ENCODE measurements at regions not wholly inside any gene's neighbourhood (a gene's known extent, or its start where the extent isn't known, plus 50 kb on each side); places are given as distances from the start of the nearest gene placed in this dataset.

DNA sequence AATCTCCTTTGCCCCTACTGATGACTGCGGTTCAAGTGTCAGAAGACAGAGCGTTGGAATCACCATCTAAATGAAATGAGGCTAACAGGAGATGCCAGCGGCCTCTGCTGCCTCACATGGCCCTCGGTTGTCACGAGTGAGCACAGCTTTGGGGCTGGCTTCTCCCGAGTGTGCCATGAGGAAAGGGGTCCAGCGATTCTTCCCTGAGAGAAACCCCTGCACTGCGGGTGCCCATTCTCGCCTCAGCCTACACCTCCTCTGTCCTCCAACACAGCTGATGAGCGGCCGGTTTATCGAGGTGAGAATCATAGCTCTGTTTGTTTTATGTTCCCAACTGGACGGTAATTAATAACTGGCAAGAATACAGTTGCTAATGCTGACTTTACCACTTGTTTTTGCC lies 144.7 kb upstream of the RPS6KA2 start:
- DNase-seq = no peak

DNA sequence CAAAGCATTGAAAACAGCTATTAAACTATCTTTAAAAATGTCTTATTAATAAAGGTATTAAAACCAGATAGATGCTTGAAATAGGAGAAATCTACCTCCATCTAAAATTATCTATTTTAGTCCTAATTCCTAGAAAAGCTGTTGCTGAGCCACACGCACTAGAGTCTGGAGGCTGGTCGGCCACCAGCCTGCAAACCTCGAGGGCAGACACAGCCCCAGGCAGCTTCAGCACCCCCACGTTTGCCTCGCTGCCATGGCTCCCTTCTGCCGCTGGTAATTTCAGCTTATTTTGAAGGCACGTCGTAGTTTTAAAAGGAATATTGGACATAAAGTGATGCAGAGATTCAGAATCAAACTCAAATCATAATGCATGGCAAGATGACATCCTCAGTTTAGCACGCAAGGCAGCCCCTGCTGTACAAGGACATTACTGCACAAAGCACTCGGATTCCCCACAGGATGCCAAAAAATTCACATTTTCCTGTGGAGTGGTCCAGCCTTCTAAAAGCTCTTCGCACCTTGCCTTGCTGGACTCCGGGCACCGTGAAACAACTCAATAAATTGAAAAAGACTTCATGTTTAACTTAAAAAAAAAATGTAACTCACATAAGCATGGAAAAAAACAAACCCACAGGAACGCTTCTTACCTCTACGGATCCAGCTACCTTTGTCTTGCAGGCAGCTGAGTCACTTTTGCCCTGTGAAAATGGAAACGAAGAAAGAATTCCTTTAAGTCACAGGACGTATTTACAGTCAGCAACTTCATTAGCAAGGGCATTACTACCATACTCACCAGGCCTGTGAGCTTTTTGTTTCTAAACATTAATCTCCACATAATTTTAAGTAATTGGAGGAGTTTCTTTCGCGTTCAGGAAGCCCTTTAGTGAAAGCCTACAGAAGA lies 143.4 kb upstream of the RPS6KA2 start:
- no peak for DNase-seq

DNA sequence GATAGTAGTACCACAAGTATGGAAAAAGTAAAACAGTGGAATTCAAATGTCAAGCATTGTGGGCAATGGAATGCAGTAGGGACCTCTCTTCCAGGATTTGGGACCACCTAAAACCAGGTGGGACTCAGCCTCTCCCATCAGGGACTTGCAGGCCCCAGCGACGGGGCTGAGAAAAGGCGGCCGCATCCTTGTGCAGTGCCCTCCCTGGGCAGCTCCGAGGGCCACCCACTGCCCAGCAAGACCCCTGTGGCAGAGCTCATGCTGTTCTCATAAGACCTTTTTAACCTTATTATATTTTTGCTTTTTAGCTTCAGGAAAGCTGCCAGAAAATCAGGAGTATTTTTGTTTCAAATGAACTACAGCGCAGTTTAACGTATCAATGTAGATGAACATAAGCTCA lies 142.6 kb upstream of the RPS6KA2 start:
- DNase-seq = no peak

DNA sequence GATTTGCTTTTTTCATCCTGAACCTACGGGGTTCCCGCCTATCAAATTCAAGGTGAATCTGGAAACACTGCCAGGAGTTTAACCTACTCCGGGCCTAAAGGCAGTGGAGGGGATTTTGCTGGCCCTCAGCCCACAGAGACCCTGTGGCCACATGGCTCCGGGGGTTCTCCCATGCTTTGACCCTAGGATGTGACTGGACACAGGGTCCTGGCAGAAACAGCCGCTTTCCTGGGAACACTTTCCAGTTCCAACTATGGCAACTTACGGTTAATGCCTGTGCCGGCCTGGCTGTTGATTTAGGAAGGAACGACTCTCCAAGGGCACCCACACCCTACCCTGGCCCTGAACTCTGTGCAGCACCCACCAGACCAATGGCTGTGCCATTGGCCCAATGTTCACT lies 141.7 kb upstream of the RPS6KA2 start:
- no peak for DNase-seq

DNA sequence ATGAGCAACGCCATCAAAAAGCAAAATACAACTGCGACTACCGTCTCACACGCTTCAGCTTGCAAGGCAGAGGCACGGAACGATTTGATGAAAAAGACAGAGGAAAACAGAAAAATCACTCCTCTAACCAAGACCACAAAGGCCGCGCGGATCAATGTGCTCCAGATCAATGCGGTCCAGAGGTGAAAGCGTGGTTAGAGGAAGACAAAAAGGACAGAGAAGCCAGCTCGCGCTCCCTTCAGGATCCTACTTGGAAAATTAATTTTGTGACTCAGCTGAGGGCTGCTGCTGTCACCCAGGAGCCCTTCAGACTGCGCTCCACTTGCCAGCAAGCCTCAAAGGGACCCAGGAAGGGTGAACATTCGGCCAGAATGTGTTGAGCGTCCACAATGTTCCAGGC lies 140.2 kb upstream of the RPS6KA2 start:
- DNase-seq = no peak

DNA sequence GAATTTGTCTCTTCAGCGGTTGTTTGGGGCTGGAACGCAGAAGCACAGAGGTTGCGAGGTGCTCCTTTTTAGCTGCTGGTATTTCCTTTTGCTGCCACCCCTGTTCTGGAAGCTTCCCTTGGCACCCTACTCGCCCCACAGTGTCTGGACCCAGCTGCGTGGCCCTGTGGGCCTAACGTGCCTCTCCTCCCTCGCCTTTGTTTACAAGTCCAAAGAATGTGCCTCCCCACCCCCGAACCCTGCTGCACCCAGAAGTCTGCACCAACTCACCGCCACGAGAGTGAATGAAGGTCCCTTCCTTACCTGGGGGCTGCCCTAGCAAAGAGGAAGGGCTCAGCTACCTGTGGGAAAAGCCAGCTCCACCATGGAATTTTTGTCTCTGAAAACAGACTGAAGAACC lies 139.7 kb upstream of the RPS6KA2 start:
- no peak for DNase-seq

DNA sequence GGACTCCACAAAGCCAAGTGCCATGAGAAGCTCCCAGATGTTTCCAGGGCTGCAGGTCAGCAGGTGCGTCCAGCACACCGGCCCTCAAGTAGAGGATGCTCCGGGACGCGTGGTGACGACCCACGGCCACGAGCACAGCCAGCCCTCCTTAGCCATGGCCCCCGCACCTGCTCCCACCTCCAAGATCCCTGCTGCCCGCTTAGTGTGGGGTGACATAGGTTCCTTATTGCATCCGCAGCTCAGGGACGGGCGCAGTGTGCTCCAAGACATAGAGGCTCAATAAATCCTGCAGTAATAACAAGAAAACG lies 138.1 kb upstream of the RPS6KA2 start:
- no peak for DNase-seq

DNA sequence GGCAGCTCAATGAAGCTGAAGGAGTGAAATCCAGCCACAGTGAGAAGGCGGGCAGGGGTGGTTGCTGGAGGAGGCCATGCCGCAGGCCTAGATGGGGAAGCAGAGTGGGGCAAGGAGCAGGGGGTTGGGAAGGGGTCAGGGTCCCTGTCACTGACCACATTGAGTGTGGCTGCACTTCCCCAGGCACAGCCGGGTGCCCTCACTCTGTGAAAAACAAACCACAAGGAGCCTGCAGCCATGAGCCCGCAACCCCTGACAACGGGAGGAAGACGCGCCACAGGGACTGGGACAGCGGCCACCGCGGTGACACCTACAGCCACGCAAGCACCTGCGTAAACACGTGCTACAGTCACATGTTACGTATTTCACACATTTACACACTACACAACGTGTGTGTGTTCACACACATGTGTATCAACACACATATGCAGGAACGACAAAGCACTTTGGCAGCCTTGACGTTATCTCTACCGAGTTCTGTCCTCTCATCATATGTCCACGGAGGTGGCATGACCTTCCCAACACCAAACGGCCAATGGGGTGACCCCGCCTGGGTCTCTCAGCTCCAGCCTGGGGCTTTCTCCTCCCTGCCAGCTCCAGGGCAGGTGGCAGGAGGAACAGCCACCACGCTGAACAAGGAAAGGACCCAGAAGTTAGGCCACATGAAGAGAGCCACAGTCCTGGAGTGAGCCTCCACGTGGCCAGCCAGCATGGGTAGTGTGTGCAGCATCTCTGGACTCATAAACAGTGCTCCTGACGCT lies 137.6 kb upstream of the RPS6KA2 start:
- DNase-seq = no peak

DNA sequence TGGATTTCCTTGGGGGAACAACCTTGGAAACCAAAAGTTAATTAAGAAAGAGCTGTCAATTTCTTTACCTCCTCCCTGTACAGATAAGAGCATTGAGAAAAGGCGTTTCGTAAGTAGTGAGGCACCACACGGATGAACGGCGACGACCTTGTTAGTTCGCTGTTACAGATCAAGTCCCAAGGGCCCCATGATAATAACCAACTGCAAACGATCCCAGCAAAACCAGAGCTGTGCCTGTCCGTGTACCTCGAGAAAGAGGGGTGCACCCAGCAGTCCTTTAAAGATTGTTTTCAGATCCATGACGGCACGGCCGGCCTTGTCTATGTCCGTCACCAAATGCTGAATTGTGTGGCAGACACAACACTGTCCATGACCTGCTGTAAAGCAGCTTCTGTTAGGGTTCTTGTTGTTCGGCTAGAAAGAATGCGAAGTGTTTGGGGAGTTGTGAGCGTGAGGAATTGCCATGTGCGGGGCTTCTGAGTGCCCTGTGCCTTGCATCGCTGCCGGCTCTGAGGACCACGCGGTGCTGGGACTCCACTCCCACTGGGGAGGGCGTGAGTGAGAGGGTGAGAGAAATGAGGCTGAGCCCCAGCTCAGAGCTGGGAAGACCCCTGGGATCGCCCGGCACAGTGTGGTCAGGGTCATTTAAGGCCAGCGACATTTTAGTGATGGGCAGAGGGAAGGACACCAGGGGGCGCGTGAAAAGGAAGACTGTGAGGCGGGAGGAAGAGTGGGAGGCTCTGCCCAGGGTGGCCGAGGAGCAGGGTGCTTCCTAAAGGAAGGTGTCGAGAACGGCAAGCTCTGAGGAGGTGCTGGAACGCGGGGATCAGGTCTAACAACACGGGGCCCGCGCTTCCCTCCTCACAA lies 136.8 kb upstream of the RPS6KA2 start:
- no peak for DNase-seq

DNA sequence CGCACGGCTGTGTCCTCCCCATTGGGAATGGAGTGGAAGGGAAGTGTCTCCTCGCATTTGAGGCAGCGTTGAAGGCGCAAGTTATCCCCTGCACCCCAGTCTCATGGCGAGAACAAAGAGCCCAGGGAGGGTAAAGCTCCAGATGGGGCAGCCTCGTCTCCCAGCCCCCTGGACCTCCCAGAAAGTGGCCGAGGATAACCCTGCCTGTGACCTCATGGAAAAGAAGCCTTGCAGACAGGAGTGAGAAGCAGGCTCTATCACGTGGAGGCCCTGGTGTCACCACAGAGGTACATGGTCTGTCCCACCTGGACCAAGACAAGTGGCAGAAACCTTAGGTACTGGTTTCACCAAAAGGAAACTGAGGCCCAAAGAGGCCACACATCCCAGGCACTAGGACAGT lies 134.8 kb upstream of the RPS6KA2 start:
- DNase-seq = no peak

DNA sequence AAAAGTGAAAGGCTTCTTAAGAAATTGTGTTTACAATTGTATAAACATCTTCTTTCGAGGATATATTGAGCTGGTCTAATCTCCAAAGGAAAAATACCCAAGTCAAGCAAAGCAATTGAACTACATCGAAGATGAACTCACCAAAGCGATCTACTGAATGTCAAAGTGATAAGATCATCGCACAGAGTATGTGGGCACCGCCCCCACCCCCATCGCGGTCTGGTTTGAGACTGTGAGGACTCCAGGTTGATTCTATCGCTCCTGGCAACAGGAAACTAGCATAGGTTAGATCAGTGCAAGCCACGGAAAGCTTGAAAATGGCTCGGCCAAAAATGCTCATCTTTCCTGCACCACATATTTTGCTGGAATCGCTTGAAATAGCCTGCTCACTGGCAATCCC lies 133.2 kb upstream of the RPS6KA2 start:
- DNase-seq = no peak

DNA sequence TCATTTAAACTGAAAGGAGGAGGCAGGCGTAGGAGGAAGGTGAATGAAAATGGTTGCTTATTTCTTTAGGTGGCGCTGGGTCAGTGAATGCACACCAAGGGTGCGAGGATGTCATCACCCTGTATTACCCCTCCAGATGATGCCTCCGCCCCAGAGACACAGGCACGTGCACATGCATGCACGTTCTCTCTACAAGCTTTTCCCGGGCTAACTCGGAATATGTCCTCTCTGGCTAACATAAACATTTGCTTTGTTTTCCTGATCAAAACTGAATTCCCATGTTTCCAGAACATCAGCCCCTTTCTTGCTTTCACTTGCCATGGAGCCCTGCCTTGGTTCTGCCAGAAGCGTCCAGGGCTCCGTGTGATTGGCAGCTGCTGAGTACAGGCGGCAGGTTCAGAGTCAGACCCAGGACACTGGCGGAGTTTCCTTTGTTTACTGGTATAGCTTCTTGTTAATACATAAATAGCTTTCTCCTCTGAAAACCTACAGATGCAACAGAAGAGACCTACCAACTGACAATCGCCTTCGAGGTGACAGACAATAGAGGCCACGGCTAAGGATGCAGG lies 131.2 kb upstream of the RPS6KA2 start:
- DNase-seq = no peak

DNA sequence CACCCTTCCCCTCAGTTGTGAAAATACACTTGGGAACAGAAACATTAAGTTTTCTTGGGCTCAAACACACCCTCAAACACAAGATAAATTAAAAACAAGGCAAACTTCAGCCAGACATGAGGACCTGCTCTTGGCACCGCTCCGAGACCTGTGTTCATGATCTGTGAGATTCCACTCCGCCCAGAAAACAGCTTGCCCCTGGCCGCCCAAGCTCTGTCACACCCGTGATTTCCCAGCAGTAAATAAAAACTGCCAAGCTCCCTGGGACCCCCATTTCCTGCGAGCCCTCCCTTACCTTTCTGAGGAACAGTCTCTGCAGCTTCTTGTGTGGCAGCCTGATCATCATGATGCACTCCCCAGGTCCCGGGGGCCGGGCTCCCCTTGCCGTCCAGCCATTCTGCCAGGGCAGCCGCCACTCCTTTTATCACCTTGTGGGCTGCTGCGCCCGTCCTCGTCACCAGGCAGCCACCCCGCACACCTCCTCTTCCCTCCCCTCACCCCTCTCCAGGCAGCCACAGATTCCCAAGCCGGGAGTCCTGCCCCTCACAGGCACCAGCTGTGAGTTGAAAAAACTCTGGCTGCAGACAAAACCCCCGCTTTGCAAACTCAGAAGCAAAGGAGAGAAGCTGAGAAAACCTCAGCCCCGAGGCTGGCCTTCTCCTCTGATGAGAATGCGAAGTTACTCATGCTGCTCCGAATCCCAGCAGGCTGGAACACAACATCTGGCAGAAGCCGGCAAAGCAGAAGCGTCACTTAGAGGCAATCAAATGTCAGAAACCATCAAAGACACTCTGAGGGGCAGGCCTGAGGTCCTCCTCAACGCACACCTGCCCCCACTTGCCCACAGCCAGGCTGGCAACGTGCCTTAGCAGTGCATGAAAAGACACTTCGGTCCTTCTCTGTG lies 130.4 kb upstream of the RPS6KA2 start:
- DNase-seq = no peak

DNA sequence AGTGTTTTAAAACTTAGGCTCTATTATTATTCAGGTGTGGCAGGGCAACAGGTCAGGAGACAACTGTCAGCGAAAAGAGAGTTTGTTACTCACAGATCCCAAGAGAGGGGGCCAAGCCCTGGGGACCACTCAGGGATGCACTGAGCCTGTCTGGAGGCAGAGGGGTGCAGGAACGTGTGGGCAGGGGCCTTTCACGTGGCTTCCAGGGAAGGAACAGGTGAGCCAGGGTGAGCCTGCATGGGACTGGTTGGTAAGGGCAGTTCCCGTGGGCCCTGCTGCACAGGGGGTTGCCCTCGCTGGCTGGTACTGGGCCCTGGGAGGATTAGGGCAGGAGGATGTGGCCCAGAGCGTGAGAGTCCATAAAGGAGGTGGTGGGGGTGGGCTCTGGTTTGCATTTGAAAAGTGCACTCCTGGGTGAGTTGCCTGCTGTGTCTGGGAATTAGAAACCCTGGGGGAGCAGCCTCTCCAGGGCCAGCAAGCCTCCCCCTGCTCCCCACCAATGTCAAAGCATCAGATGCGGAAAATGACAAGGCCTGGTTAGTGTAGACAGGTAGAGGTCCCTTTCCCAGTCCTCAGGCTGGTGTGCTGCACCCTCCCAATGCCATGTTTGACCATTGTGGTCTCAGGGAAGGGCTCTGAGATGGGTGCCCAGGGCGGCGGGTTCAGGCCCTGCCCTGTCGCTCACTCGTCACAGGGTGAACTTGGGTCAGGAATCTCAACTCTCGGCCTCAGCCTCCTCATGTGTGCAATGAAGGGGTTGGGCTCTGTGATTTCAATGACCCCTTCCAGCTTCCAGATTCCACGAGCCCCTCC lies 127.4 kb upstream of the RPS6KA2 start:
- no peak for DNase-seq

DNA sequence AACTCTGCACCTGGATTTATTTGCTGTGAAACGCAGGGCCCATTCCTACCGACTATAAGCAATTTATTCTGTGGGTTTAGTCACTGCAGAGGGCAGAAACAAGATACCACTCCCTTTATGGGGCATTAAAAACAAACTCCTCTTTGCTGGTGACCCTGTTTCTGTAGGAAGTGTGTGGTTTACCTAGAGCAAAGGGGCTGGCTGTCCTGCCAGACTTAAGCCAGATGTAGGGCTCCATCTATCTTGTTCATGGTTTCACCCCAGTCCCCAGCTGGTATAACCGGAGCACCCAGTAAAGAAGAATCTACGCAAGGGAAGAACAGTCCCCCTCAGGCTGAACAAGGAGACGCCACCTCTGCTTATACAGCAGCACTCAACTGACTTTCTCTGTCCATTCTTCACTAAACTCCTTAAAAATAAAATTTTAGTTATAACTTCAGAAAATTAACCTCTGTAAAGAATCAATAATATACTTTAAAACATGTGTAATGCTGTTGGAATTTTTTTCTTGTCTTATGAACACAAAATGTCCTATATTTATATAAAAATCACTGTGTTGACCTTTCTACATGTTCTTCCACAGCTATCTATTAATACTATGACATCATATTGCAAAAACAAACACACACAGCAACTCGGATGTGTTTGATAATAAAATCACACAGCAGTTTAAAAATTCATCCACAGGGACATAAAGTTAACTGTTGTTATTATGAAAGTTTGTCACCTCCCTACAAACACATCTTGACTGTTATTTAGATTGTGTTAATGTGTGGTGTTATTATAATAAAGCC lies 126.1 kb upstream of the RPS6KA2 start:
- no peak for DNase-seq

DNA sequence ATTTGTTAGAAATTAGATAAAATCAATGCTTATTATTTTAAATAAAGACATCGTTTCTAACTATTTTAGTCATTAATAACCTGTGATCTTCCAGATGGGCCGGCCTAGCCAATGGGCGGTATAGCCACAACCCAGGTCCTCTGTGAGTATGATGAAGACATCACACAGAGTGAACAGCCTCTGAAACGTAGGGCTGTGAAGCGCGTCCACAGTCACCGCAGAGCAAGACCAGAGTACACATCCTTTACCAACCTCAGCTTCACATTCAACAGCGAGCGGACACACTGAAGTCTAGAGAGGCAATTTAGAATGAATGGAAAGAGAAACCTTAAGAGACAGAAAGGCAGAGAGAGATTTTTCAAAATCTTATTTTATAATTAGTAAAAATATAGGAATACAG lies 125.0 kb upstream of the RPS6KA2 start:
- no peak for DNase-seq

DNA sequence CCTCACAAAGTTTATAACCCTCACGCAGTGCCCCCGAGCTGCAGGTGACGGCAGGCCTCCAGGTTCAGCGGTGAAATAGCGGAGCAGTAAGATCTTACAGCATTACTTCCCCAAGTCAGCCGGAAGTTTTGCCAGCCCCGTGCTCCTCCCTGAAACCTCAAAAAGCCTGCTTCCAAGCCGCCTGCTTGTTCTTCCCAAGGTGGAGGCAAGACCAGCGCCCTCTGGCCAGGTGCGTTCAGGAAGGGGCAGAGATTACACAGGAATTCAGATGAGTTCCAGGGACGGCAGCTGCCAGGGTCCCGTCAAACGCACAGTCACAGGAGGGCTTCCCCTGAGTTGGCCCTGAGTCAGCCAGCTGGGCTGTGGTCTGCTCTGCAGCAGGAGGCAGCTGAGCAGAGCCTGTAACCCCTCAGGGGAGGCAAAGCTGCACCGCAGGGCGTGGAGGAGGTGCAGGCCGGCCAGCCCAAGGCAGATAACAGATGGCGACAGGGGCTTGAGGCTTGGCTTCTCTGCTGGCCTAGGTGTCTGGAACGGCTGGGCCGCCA lies 124.1 kb upstream of the RPS6KA2 start:
- no peak for DNase-seq

DNA sequence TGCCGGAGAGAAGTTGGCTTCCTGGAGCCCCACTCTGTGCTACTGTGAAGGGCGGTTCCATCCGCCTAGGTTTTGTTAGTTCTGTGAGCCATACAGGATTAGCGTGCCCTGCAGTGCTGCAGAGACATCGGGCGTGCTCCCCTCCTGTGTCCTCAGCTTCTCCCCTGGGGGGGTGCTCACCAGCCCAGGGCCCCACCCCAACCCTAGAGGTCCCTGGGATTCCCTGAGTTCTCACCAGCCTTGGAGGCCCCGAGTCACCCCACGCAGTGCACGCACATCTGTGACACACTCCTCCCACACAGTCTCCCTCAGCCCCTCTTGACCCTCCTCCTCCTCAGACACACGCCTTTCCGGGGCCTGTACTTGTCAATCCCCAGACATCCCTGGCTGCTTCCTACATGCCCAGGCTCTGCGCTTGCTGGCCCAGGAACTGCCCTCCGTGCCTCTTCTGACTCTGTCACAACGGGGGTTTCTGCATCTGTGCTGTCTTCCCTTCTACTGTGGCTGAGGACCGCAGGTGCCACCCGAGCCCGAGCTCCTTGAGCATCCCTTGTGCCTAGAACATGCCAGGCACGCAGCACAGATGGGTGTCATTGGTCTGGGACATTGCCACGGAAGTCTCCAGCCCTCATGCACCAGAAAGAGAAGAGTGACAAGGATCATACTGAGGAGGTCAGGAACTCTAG lies 123.2 kb upstream of the RPS6KA2 start:
- no peak for DNase-seq

DNA sequence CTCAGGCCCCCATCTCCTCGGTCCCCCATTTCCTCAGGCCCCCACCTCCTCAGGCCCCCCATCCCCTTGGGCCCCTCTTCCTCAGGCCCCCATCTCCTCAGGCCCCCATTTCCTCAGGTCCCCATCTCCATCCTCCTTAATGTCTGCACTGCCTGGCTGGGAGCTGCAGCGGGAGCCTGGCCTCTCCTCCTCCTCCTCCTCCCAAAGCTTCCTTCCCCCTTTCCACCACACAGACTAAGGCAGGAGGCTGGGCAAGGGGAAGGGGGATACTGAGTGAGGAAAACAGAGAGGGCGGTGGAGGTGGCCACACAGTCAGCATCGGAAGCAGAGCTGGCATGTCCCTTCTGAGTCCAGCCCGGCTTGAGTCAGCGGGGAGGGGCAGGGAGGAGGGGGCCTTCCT lies 122.6 kb upstream of the RPS6KA2 start:
- no peak for DNase-seq

Data from suppressor macrophage treated with lipopolysaccharide for 4 hours (primary cell).